ENCODE measurements at regions not wholly inside any gene's neighbourhood (a gene's known extent, or its start where the extent isn't known, plus 50 kb on each side); places are given as distances from the start of the nearest gene placed in this dataset.

DNA sequence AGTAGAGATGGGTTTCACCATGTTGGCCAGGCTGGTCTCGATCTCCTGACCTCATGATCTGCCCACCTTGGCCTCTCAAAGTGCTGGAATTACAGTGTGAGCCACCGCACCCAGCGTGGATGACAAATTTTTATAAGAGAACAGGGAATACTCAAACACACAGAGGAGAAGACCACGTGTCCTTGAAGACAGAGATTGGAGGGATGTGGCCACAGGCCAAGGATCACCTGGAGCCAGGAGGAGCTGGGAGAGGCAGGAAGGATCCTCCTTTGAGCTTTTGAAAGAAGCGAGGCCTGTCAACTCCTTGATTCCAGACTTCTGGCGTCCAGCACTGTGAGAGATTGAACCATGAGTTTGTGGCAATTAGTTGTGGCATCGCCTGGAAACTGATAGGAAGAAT lies 1049.5 kb downstream of the TBC1D22A start:
- H3K4me3 ChIP-seq, result no peak overlapping the region
- no peak for ATAC-seq
- intact Hi-C loops (cut with DNase I), result no loop called here
- no peaks in the 10 kb centered on the region for H3K36me3 ChIP-seq (ENCODE audit: insufficient read depth in 1 of 2, low read depth in 1 of 2)
- WGBS, 3 donors, result 67 to 74% (median 68%) methylated on average over 7 of the region's 7 CpGs
- no peaks in the 10 kb centered on the region for H3K9me3 ChIP-seq
- H3K4me1 ChIP-seq, result no peaks in the 10 kb centered on the region
- H3K27me3 ChIP-seq (ENCODE audit: insufficient read depth in 3 of 3, low read length in 2 of 3), result no peaks in the 10 kb centered on the region
- TF ChIP-seq, protein P1, sequence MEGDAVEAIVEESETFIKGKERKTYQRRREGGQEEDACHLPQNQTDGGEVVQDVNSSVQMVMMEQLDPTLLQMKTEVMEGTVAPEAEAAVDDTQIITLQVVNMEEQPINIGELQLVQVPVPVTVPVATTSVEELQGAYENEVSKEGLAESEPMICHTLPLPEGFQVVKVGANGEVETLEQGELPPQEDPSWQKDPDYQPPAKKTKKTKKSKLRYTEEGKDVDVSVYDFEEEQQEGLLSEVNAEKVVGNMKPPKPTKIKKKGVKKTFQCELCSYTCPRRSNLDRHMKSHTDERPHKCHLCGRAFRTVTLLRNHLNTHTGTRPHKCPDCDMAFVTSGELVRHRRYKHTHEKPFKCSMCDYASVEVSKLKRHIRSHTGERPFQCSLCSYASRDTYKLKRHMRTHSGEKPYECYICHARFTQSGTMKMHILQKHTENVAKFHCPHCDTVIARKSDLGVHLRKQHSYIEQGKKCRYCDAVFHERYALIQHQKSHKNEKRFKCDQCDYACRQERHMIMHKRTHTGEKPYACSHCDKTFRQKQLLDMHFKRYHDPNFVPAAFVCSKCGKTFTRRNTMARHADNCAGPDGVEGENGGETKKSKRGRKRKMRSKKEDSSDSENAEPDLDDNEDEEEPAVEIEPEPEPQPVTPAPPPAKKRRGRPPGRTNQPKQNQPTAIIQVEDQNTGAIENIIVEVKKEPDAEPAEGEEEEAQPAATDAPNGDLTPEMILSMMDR (IDR thresholded peaks at IDR 0.05), result no peak
- no peak overlapping the region for H3K27ac ChIP-seq
- DNase-seq, result no peak

DNA sequence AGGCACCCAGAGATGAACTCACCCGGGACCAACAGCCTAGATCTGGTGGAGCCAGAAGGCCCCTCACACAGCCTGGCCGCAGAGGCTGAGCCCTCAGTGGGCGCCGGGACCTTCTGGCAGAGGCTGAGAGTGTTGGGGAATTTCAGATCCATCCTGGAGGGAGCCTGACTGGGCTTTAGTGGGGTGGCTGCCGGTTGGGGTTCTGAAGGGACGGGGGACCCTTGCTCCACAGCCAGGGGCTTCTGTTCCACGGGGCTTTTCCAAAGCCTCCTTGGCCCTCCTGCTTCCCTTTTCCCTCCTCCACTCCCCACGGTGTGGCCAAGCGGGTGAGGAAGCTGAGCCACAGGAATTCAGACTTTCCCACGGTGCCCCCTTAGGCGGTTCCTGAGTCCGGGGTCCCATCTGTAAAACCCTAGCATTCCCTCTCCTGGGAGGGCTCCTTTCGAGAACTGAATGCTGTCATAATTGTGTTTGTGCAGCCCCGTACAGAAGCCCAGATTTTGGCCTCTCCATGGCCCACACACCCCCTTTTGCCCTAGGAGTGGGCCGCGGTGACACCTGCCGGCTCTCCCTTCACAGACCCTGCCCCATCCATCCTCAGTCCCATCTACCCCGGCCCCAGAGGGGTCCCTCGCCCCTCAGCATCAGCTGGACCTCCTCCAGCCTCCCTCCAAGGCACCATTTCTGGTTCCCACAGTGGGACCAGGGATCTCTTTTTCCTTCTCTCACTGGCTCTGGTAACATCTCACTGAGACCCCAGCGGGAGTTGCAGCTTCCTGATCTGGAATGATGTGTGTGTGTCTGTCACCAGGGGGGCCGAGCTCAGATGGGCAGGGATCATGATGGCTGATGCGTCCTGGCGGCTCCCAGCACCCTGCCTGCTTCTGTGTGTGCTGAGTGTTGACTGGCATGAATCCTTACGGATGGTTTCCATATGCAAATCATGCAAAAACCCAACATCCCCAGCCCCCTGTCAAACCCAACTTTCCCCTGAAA lies 1048.4 kb downstream of the TBC1D22A start:
- intact Hi-C loops (cut with DNase I), result no loop called here
- Histone ChIP-seq H3K4me3 (no peak overlapping the region), H3K36me3 (ENCODE audit: insufficient read depth in 1 of 2, low read depth in 1 of 2) (no peaks in the 10 kb centered on the region), H3K27ac (no peak overlapping the region), H3K9me3 (no peaks in the 10 kb centered on the region), H3K27me3 (ENCODE audit: insufficient read depth in 3 of 3, low read length in 2 of 3) (no peaks in the 10 kb centered on the region), H3K4me1 (no peaks in the 10 kb centered on the region)
- TF ChIP-seq, protein P1 (IDR thresholded peaks at IDR 0.05), result no peak
- DNase-seq (no peak), ATAC-seq (no peak)
- 60 to 65% (median 64%) methylated on average over 24 of the region's 24 CpGs for WGBS, 3 donors

DNA sequence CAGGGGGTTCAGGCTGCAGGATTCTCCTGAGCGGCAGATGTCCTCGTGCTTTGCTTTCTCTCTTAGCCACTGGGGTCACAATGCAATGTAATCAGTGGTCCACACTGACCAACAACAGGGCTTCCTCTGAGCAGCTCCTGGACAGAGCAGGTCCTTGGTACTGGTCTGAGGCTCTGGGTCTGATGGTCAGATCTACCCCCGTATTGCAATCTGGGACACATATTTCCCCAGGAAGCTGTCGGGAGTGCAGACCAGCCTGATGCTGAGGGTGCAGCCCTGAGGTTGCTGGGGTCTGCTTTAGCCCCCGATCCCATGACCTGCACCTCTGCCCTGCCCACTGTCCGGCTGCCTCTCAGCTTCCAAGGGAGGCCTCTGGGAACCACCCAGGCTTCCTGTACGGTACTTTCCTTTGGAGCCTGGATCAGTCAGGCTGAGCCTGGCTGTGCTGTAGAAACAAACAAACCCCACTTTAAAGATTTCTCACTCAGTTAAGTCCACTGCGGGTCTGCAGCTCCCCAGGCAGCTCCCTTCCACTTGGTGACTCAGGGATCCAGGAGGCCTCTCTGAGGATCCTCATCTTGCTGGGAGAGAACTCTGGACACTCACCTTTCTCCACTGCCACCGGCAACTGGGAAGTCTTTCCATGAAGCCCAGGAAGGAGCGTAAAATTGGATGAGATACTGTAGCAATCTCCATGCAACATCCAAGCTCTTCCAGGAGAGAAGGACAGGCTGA lies 1046.6 kb downstream of the TBC1D22A start:
- H3K9me3 ChIP-seq, result no peaks in the 10 kb centered on the region
- H3K4me1 ChIP-seq, result no peaks in the 10 kb centered on the region
- WGBS, 3 donors, result 83 to 89% (median 84%) methylated on average over 10 of the region's 10 CpGs
- no peak overlapping the region for H3K27ac ChIP-seq
- intact Hi-C loops (cut with DNase I), result no loop called here
- no peak overlapping the region for H3K4me3 ChIP-seq
- DNase-seq, result no peak
- H3K27me3 ChIP-seq (ENCODE audit: insufficient read depth in 3 of 3, low read length in 2 of 3), result peaks cover 0 to 6% (median 0%) of the 10 kb centered on the region in 3 donors
- ATAC-seq, result no peak
- no peaks in the 10 kb centered on the region for H3K36me3 ChIP-seq (ENCODE audit: insufficient read depth in 1 of 2, low read depth in 1 of 2)
- TF ChIP-seq, protein P1 (IDR thresholded peaks at IDR 0.05), result no peak

DNA sequence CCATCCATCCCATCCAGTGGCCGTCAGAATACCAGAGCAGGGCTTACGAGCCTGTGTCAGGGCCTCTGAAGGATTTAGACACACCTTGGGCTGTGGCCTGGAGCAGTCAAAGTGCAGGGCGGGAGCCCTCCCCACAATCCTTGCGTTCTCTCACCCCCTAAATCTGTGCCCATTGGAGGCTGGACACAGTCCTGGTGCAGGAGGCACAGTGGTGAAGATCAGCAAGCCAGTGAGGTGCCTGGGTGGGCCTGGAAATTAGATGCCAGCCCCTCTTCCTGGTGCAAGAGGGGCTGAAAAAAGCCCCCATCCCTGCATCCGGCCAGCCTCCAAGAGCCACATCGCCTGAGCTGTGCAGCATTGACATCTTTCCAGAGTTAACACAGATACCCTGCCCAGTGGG lies 1045.8 kb downstream of the TBC1D22A start:
- no peak for DNase-seq
- H3K9me3 ChIP-seq, result no peaks in the 10 kb centered on the region
- no peaks in the 10 kb centered on the region for H3K4me1 ChIP-seq
- 72 to 77% (median 76%) methylated on average over 6 of the region's 6 CpGs for WGBS, 3 donors
- no peak overlapping the region for H3K4me3 ChIP-seq
- H3K27ac ChIP-seq, result no peak overlapping the region
- intact Hi-C loops (cut with DNase I), result no loop called here
- no peaks in the 10 kb centered on the region for H3K36me3 ChIP-seq (ENCODE audit: insufficient read depth in 1 of 2, low read depth in 1 of 2)
- peaks cover 0 to 6% (median 0%) of the 10 kb centered on the region in 3 donors for H3K27me3 ChIP-seq (ENCODE audit: insufficient read depth in 3 of 3, low read length in 2 of 3)
- ATAC-seq, result no peak
- TF ChIP-seq, protein P1 (IDR thresholded peaks at IDR 0.05), result no peak

Measured in psoas muscle (tissue), 7 donors.